ENCODE measurements at regions not wholly inside any gene's neighbourhood (a gene's known extent, or its start where the extent isn't known, plus 50 kb on each side); places are given as distances from the start of the nearest gene placed in this dataset.

DNA sequence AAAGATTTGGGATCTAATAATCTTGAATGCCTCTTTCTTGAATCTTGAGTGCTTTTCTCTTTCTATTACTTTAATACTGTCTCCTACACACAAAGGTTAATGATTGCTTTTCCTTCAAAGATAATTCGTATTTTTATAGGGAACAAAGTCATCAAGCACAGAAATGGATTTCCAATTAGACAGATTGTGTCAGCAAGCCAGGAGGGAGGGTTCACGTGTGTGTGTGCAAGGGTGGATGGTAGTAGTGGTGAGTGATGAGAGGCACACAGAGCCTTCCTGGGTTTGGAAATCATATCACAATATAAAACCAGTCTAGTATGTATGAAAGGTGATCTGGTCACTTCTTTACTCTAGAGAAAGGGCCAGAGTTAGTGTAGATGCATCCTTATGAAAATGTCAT lies 51.2 kb upstream of the NEDD9 start:
- TF ChIP-seq, protein P1, sequence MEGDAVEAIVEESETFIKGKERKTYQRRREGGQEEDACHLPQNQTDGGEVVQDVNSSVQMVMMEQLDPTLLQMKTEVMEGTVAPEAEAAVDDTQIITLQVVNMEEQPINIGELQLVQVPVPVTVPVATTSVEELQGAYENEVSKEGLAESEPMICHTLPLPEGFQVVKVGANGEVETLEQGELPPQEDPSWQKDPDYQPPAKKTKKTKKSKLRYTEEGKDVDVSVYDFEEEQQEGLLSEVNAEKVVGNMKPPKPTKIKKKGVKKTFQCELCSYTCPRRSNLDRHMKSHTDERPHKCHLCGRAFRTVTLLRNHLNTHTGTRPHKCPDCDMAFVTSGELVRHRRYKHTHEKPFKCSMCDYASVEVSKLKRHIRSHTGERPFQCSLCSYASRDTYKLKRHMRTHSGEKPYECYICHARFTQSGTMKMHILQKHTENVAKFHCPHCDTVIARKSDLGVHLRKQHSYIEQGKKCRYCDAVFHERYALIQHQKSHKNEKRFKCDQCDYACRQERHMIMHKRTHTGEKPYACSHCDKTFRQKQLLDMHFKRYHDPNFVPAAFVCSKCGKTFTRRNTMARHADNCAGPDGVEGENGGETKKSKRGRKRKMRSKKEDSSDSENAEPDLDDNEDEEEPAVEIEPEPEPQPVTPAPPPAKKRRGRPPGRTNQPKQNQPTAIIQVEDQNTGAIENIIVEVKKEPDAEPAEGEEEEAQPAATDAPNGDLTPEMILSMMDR (IDR thresholded peaks at IDR 0.05; ENCODE audit: low read depth, low read length): no peak
- DNase-seq (ENCODE audit: extremely low read depth, low read depth): no peak

DNA sequence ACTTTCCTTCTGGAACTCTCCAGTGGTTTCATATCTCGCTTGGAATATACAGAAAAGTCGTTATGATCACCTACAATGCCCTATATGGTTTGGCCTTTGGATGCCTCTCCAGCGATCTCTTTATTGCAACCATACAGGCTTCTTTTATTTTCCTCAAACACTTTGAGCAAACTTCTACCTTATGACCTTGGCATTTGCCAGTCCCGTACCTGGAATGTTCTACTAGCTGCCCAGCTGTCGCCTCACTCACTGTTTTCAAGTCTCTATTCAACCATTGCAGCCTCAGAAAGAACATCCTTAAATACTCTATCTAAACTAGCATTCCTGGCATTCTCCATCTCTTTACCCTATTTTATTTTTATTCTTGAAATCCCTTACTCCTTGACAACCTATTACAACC lies 50.4 kb upstream of the NEDD9 start:
- TF ChIP-seq, protein P1 (IDR thresholded peaks at IDR 0.05; ENCODE audit: low read depth, low read length): no peak
- DNase-seq (ENCODE audit: extremely low read depth, low read depth): no peak

Data from AG09319 (cell line).